GM12873 (cell line): ENCODE measurements at regions not wholly inside any gene's neighbourhood (a gene's known extent, or its start where the extent isn't known, plus 50 kb on each side); places are given as distances from the start of the nearest gene placed in this dataset.

Experiments used
- CTCF ChIP-seq: IDR thresholded peaks from 2 replicates; pipeline ENCODE4 v1.5.1; 2012; ENCODE audit warnings: low read depth, mild to moderate bottlenecking, moderate library complexity, low read length, control low read depth; ENCODE audit not compliant: insufficient read depth; ENCODE audit errors: missing control alignments

GRCh38 chr9:26221290-26221689 is 543.0 kb upstream of the TUSC1 start:
- TF ChIP-seq CTCF: no peak

GRCh38 chr9:26220367-26220766 is 542.1 kb upstream of the TUSC1 start:
- TF ChIP-seq CTCF: no peak

DNA sequence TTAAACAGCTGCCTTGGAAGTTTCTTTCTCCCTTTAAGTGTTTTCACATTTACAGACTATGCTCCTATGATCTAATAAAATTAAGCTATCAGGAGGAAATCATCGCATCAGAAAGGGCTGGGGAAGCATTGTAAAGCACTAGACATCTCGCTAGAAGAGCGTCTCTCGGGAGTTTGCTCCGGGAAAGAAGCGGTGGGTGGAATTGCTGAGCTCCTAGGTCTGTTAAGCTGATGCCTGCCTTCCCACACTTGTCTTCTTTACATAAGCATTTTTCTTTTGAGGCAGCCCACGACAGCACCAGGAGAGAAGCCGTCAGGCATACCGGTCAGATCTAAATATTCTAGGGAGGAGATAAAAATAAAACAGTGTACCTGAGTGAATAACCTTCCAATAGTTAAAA is 541.7 kb upstream of the TUSC1 start:
- no peak for TF ChIP-seq CTCF

DNA sequence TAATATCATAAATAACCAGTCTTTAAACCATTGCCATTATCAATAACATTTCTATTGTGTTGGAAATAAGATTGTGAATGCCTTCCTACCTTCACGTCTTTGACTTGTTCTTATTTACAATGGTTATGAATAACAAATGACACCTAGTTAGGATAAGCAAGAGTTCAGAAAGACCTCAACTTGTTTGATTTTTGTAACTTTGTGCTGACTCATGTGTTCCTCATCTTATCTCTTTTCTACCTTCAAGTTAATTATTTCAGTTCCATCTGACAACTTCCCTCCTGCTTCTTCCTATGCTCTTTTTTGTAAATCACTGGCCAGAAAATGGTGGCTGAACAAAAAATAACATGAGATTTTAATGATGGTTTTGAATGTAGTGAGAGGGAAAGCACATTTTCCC is 538.5 kb upstream of the TUSC1 start:
- TF ChIP-seq CTCF: no peak

- no peak for TF ChIP-seq CTCF
These were observed 532.2 kb upstream of the TUSC1 start for GRCh38 chr9:26210338-26210851.

GRCh38 chr9:26205261-26205660 is 527.0 kb upstream of the TUSC1 start:
- no peak for TF ChIP-seq CTCF

DNA sequence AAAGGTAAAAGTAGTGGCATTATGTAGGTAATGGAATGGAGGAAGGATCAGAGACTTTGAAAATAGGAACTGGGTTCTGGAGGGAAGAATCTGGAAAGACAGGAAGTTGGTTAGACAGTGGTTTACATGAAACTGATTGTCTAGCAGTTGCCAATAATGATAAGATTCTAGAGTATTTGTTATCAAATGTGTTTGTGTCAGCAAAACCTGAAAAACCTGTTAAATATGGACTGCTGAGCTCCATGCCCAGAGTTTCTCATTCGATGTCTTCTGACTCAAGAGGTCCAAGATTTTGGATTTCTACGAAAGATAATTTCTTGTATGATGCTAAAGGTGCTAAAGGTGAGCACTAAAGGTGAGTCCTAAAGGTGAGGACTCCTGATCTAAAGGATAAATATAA is 515.0 kb upstream of the TUSC1 start:
- TF ChIP-seq CTCF: no peak
